ENCODE measurements at regions not wholly inside any gene's neighbourhood (a gene's known extent, or its start where the extent isn't known, plus 50 kb on each side); places are given as distances from the start of the nearest gene placed in this dataset.

DNA sequence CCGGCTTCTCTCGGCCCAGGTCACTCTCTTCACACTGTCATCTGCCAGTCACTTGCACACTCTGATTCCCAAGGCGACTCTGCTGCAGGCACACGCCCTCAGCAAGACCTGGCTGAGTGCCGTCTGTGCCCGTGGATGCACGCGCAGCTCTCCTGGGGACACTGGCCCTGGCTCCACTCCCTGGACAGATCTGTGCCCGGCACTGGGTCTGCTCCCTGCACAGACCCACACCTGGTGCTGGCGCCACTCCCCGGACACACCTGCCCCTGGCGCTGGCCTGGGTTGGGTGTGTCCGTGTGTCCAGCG, 133.2 kb downstream of the DNAJB6 start:
- Mint-ChIP-seq H3K36me3 (ENCODE audit: insufficient read depth, unreplicated experiment) (no peaks in the 10 kb centered on the region), H3K4me3 (ENCODE audit: unreplicated experiment) (no peak overlapping the region), H3K27ac (ENCODE audit: unreplicated experiment) (no peak overlapping the region), H3K4me1 (ENCODE audit: low read depth, unreplicated experiment) (no peaks in the 10 kb centered on the region), H3K9me3 (ENCODE audit: unreplicated experiment) (peaks cover 16% of the 10 kb centered on the region), H3K27me3 (ENCODE audit: insufficient read depth, unreplicated experiment) (peaks cover 11% of the 10 kb centered on the region)
- Histone ChIP-seq H3K4me1 (no peaks in the 10 kb centered on the region), H3K36me3 (ENCODE audit: control insufficient read depth, insufficient read depth, low read length) (no peaks in the 10 kb centered on the region), H3K4me3 (ENCODE audit: low read depth, low read length) (no peak overlapping the region), H3K27me3 (replicated peaks; ENCODE audit: control insufficient read depth, insufficient read depth, low read length) (no peaks in the 10 kb centered on the region; the same call in 1 of the 2 replicates), H3K9me3 (peaks cover 21% of the 10 kb centered on the region)
- DNase-seq: no peak
- intact Hi-C loops (cut with micrococcal nuclease; ENCODE audit: unreplicated experiment): no loop called here
- BruUV-seq (replicated peaks): no TSS peak
- TF ChIP-seq, protein P1, sequence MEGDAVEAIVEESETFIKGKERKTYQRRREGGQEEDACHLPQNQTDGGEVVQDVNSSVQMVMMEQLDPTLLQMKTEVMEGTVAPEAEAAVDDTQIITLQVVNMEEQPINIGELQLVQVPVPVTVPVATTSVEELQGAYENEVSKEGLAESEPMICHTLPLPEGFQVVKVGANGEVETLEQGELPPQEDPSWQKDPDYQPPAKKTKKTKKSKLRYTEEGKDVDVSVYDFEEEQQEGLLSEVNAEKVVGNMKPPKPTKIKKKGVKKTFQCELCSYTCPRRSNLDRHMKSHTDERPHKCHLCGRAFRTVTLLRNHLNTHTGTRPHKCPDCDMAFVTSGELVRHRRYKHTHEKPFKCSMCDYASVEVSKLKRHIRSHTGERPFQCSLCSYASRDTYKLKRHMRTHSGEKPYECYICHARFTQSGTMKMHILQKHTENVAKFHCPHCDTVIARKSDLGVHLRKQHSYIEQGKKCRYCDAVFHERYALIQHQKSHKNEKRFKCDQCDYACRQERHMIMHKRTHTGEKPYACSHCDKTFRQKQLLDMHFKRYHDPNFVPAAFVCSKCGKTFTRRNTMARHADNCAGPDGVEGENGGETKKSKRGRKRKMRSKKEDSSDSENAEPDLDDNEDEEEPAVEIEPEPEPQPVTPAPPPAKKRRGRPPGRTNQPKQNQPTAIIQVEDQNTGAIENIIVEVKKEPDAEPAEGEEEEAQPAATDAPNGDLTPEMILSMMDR (IDR thresholded peaks at IDR 0.05; ENCODE audit: insufficient read depth in 1 of 2, low read depth in 1 of 2, low read length in 1 of 2, severe bottlenecking in 1 of 2, unreplicated experiment in 1 of 2): no peak
- POLR2A ChIA-PET: no interaction called here
- CTCF ChIA-PET: no interaction called here

GRCh38 chr7:157470701-157471131, 133.9 kb downstream of the DNAJB6 start:
- intact Hi-C loops (cut with micrococcal nuclease; ENCODE audit: unreplicated experiment): no loop called here
- DNase-seq: no peak
- Histone ChIP-seq H3K36me3 (ENCODE audit: control insufficient read depth, insufficient read depth, low read length) (no peaks in the 10 kb centered on the region), H3K4me1 (no peaks in the 10 kb centered on the region), H3K4me3 (ENCODE audit: low read depth, low read length) (no peak overlapping the region), H3K9me3 (peaks cover 21% of the 10 kb centered on the region), H3K27me3 (replicated peaks; ENCODE audit: control insufficient read depth, insufficient read depth, low read length) (no peaks in the 10 kb centered on the region; the same call in 1 of the 2 replicates)
- TF ChIP-seq, protein P1 (IDR thresholded peaks at IDR 0.05; ENCODE audit: insufficient read depth in 1 of 2, low read depth in 1 of 2, low read length in 1 of 2, severe bottlenecking in 1 of 2, unreplicated experiment in 1 of 2): no peak
- ChIA-PET CTCF (no interaction called here), POLR2A (no interaction called here)
- Mint-ChIP-seq H3K27me3 (ENCODE audit: insufficient read depth, unreplicated experiment) (peaks cover 9% of the 10 kb centered on the region), H3K4me1 (ENCODE audit: low read depth, unreplicated experiment) (no peaks in the 10 kb centered on the region), H3K27ac (ENCODE audit: unreplicated experiment) (no peak overlapping the region), H3K4me3 (ENCODE audit: unreplicated experiment) (no peak overlapping the region), H3K36me3 (ENCODE audit: insufficient read depth, unreplicated experiment) (no peaks in the 10 kb centered on the region), H3K9me3 (ENCODE audit: unreplicated experiment) (peaks cover 16% of the 10 kb centered on the region)
- BruUV-seq (replicated peaks): no TSS peak

DNA sequence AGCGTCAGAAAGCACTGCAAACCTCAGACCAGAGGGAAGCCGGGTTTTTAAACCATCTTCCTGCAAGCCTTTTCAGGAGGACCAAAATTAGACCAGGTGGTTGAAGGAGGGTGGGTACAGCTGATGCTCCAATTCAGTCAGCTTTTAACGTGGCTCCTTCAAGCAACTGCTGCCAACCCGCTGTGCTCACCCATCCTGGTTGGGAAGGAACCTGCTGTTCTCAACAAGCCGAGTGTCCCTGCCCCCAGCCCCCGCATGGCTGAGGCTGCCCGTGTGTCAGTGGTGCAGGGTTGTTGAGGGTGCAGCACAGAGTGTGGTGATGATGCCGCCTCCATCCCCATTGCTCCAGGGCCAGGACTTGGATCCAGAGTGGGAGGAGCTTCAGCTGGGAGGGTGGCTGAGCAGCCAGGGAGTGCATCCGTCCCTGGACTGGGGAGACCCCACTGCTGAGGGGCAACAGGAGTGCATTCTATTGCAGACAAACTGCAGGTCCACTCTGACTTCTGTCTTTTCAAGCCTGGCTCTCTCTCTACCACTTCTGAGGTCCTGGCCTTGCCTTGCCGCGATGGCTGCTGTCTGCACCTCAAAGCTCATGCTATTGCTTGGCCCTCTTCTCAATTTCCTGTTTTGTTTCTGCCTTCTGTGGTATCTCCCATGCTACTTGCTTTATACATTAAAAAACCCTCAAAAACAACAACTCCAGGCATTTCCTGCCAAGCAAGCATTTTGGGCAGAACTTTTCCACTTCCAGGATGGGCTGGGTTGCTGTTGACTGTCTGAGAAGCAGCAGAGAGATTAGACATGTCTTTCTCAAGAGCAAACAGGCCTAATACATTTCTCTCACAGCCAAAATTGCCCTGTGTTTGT, 134.7 kb downstream of the DNAJB6 start:
- intact Hi-C loops (cut with micrococcal nuclease; ENCODE audit: unreplicated experiment): no loop called here
- no peak overlapping the region for H3K4me3 Mint-ChIP-seq (ENCODE audit: unreplicated experiment)
- H3K4me1 ChIP-seq: no peaks in the 10 kb centered on the region
- no peaks in the 10 kb centered on the region; the same call in 1 of the 2 replicates for H3K27me3 ChIP-seq (replicated peaks; ENCODE audit: control insufficient read depth, insufficient read depth, low read length)
- H3K27ac Mint-ChIP-seq (ENCODE audit: unreplicated experiment): no peak overlapping the region
- H3K9me3 Mint-ChIP-seq (ENCODE audit: unreplicated experiment): peaks cover 16% of the 10 kb centered on the region
- no TSS peak for BruUV-seq (replicated peaks)
- H3K36me3 Mint-ChIP-seq (ENCODE audit: insufficient read depth, unreplicated experiment): no peaks in the 10 kb centered on the region
- no peak for DNase-seq
- H3K9me3 ChIP-seq: peaks cover 21% of the 10 kb centered on the region
- ChIA-PET CTCF (no interaction called here), POLR2A (no interaction called here)
- H3K27me3 Mint-ChIP-seq (ENCODE audit: insufficient read depth, unreplicated experiment): peaks cover 5% of the 10 kb centered on the region
- H3K36me3 ChIP-seq (ENCODE audit: control insufficient read depth, insufficient read depth, low read length): no peaks in the 10 kb centered on the region
- H3K4me3 ChIP-seq (ENCODE audit: low read depth, low read length): no peak overlapping the region
- no peaks in the 10 kb centered on the region for H3K4me1 Mint-ChIP-seq (ENCODE audit: low read depth, unreplicated experiment)
- TF ChIP-seq, protein P1 (IDR thresholded peaks at IDR 0.05; ENCODE audit: insufficient read depth in 1 of 2, low read depth in 1 of 2, low read length in 1 of 2, severe bottlenecking in 1 of 2, unreplicated experiment in 1 of 2): no peak

Measured in Caco-2 (cell line).